HG03354 (cell line): ENCODE measurements at regions not wholly inside any gene's neighbourhood (a gene's known extent, or its start where the extent isn't known, plus 50 kb on each side); places are given as distances from the start of the nearest gene placed in this dataset.

Experiments used
- ATAC-seq: cut with Tn5 transposase; IDR thresholded peaks from one replicate; pipeline ENCODE4 v1.9.1; 2021; ENCODE audit warnings: mild to moderate bottlenecking; ENCODE audit not compliant: unreplicated experiment, poor library complexity, severe bottlenecking

- ATAC-seq: peak; percentile 59
These were observed 481.5 kb downstream of the BCOR start for GRCh38 chrX:39616098-39616729.

GRCh38 chrX:39616731-39617130, 481.0 kb downstream of the BCOR start:
- no peak for ATAC-seq

GRCh38 chrX:39618178-39618577, 479.6 kb downstream of the BCOR start:
- no peak for ATAC-seq

GRCh38 chrX:39619182-39620009, 478.4 kb downstream of the BCOR start:
- no peak for ATAC-seq

- ATAC-seq: no peak
These were observed 473.6 kb downstream of the BCOR start for GRCh38 chrX:39624166-39624565.

GRCh38 chrX:39625810-39626209, 471.9 kb downstream of the BCOR start:
- no peak for ATAC-seq

GRCh38 chrX:39626749-39627148, 471.0 kb downstream of the BCOR start:
- ATAC-seq: no peak

GRCh38 chrX:39627257-39627656, 470.5 kb downstream of the BCOR start:
- ATAC-seq: no peak

- no peak for ATAC-seq
These were observed 468.8 kb downstream of the BCOR start for GRCh38 chrX:39629001-39629400.

GRCh38 chrX:39630344-39630743, 467.4 kb downstream of the BCOR start:
- no peak for ATAC-seq

GRCh38 chrX:39631276-39632229, 466.2 kb downstream of the BCOR start:
- ATAC-seq: no peak

GRCh38 chrX:39633293-39633692, 464.5 kb downstream of the BCOR start:
- ATAC-seq: no peak

GRCh38 chrX:39636481-39636880, 461.3 kb downstream of the BCOR start:
- no peak for ATAC-seq

GRCh38 chrX:39638526-39638925, 459.2 kb downstream of the BCOR start:
- no peak for ATAC-seq

GRCh38 chrX:39639871-39640270, 457.9 kb downstream of the BCOR start:
- no peak for ATAC-seq

GRCh38 chrX:39640866-39641265, 456.9 kb downstream of the BCOR start:
- ATAC-seq: no peak

GRCh38 chrX:39642071-39642470, 455.7 kb downstream of the BCOR start:
- no peak for ATAC-seq

GRCh38 chrX:39643550-39643949, 454.2 kb downstream of the BCOR start:
- ATAC-seq: no peak

- ATAC-seq: no peak
These were observed 452.4 kb downstream of the BCOR start for GRCh38 chrX:39645178-39645895.
